ENCODE measurements at regions not wholly inside any gene's neighbourhood (a gene's known extent, or its start where the extent isn't known, plus 50 kb on each side); places are given as distances from the start of the nearest gene placed in this dataset.

DNA sequence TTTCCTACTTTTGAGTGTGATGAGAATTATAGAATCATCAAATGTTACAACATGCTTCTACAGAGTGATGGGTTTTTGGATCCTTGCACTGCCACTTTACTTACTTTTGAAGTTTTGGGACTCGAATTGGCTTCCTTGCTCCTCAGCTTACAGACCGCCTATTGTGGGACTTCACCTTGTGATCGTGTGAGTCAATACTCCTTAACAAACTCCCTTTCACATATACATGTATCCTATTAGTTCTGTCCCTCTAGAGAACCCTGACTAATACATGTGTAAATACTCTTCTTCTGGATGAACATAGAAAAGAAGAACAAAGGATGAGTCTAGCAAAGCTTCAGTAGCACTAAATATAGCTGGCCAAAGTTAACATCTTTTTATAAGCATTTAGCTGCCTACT is 98.7 kb upstream of the PDE4D start:
- intact Hi-C loops (cut with DNase I), result no loop called here
- WGBS, 3 donors, result 80 to 87% (median 84%) methylated on average over 3 of the region's 3 CpGs
- TF ChIP-seq POLR2A (IDR thresholded peaks at IDR 0.05) (no peak), CTCF (IDR thresholded peaks at IDR 0.05) (no peak)

DNA sequence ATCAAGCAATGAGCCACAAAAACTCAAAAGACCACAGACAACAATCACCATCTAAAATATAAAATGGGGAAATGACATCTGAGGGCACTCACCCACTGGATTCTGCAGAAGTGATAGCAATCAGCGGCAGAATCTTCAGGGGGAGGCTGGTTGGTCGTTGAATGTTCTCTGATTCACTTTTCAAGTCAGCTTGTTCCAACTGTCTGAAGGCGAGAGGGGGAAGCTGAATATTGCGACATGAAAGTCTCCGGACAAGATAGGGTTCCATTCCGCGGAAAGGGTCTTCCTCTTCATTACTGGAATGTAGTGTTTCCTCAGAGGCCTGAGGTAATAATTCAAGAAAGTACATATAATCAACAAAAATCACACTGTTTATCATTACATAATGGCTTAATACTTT is 94.9 kb upstream of the PDE4D start:
- no peak overlapping the region for H3K4me3 ChIP-seq
- no peaks in the 10 kb centered on the region for H3K9me3 ChIP-seq
- H3K36me3 ChIP-seq, result no peaks in the 10 kb centered on the region
- H3K27me3 ChIP-seq, result no peaks in the 10 kb centered on the region
- intact Hi-C loops (cut with DNase I), result no loop called here
- no peak overlapping the region for H3K27ac ChIP-seq
- no peak for DNase-seq
- TF ChIP-seq CTCF (IDR thresholded peaks at IDR 0.05), result no peak
- TF ChIP-seq POLR2A (IDR thresholded peaks at IDR 0.05), result no peak
- TF ChIP-seq EP300 (IDR thresholded peaks at IDR 0.05), result no peak
- no peaks in the 10 kb centered on the region for H3K4me1 ChIP-seq (ENCODE audit: insufficient read depth)
- 85 to 91% (median 86%) methylated on average over 7 of the region's 7 CpGs for WGBS, 3 donors

More for the DNA sequence above, 98.7 kb upstream of the PDE4D start:
- Histone ChIP-seq H3K4me1 (ENCODE audit: insufficient read depth) (no peaks in the 10 kb centered on the region), H3K27me3 (no peaks in the 10 kb centered on the region), H3K27ac (no peak overlapping the region), H3K9me3 (no peaks in the 10 kb centered on the region), H3K36me3 (no peaks in the 10 kb centered on the region), H3K4me3 (no peak overlapping the region)
- DNase-seq, result no peak

DNA sequence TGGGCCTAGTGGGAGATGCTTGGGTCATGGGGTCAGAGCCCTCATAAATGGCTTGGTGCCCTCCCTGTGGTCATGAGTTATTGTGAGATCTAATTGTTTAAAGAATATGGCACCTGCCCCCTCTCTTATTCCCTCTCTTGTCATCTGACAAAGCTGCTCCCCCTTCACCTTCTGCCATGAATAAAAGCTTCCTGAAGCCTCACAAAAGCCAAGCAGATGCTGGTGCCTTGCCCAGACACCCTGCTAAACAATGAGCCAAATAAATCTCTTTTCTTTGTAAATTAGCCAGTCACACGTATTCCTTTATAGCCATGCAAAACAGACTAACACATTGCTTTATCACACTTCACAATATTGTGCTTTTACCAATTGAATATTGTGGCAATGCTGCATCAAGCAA is 82.8 kb upstream of the PDE4D start:
- intact Hi-C loops (cut with DNase I), result loop anchor here in 1 of 4 donors (1.0 kb wide), 1 partner anchor 26 kb away; no protein-coding TSS in a partner anchor
- H3K27me3 ChIP-seq, result no peaks in the 10 kb centered on the region
- DNase-seq, result no peak
- TF ChIP-seq CTCF (IDR thresholded peaks at IDR 0.05) (no peak), POLR2A (IDR thresholded peaks at IDR 0.05) (no peak), EP300 (IDR thresholded peaks at IDR 0.05) (no peak)
- no peaks in the 10 kb centered on the region for H3K9me3 ChIP-seq
- H3K4me1 ChIP-seq (ENCODE audit: insufficient read depth), result no peaks in the 10 kb centered on the region
- 57 to 69% (median 66%) methylated on average over 1 of the region's 1 CpG for WGBS, 3 donors
- H3K36me3 ChIP-seq, result no peaks in the 10 kb centered on the region
- no peak overlapping the region for H3K27ac ChIP-seq
- H3K4me3 ChIP-seq, result no peak overlapping the region

- DNase-seq, result no peak
- Histone ChIP-seq H3K9me3 (no peaks in the 10 kb centered on the region), H3K27me3 (no peaks in the 10 kb centered on the region), H3K27ac (no peak overlapping the region), H3K4me1 (ENCODE audit: insufficient read depth) (no peaks in the 10 kb centered on the region), H3K4me3 (no peak overlapping the region), H3K36me3 (no peaks in the 10 kb centered on the region)
- TF ChIP-seq POLR2A (IDR thresholded peaks at IDR 0.05) (no peak), EP300 (IDR thresholded peaks at IDR 0.05) (no peak), CTCF (IDR thresholded peaks at IDR 0.05) (no peak)
- intact Hi-C loops (cut with DNase I), result no loop called here
- 78 to 95% (median 87%) methylated on average over 1 of the region's 1 CpG for WGBS, 3 donors
Measured at GRCh38 chr5:59972043-59972442, 78.5 kb upstream of the PDE4D start.

GRCh38 chr5:59959330-59959729 is 65.8 kb upstream of the PDE4D start:
- 72 to 80% (median 76%) methylated on average over 1 of the region's 1 CpG for WGBS, 3 donors
- H3K4me1 ChIP-seq (ENCODE audit: insufficient read depth), result no peaks in the 10 kb centered on the region
- H3K9me3 ChIP-seq, result no peaks in the 10 kb centered on the region
- intact Hi-C loops (cut with DNase I), result no loop called here
- H3K27me3 ChIP-seq, result no peaks in the 10 kb centered on the region
- H3K4me3 ChIP-seq, result no peak overlapping the region
- H3K36me3 ChIP-seq, result no peaks in the 10 kb centered on the region
- no peak for TF ChIP-seq EP300 (IDR thresholded peaks at IDR 0.05)
- no peak for TF ChIP-seq POLR2A (IDR thresholded peaks at IDR 0.05)
- TF ChIP-seq CTCF (IDR thresholded peaks at IDR 0.05), result no peak
- DNase-seq, result no peak
- no peak overlapping the region for H3K27ac ChIP-seq
